ENCODE measurements at regions not wholly inside any gene's neighbourhood (a gene's known extent, or its start where the extent isn't known, plus 50 kb on each side); places are given as distances from the start of the nearest gene placed in this dataset.

- dilution Hi-C loops (cut with HindIII; ENCODE audit: low sequenced_read_pairs, unreplicated experiment): no loop called here
These were observed 598.9 kb downstream of the SPOCK3 start for GRCh38 chr4:166635367-166635766.

More at GRCh38 chr4:166635367-166635766, 598.9 kb downstream of the SPOCK3 start:
- Histone ChIP-seq H2BK5ac (ENCODE audit: low read depth, low read length, poor library complexity, severe bottlenecking) (no peak overlapping the region), H3K27me3 (ENCODE audit: control insufficient read depth, insufficient read depth, low read length) (no peaks in the 10 kb centered on the region), H3K56ac (ENCODE audit: extremely low read depth, insufficient read depth, low read length) (no peak overlapping the region), H2AK9ac (replicated peaks; ENCODE audit: low read depth, low read length, poor library complexity) (no peak overlapping the region), H3K4ac (ENCODE audit: low read depth, low read length) (no peak overlapping the region), H3K79me1 (ENCODE audit: low read depth in 1 of 2, low read length in 2 of 2) (no peaks in the 10 kb centered on the region), H2BK120ac (ENCODE audit: low read depth, low read length) (no peak overlapping the region), H3K23ac (ENCODE audit: low read depth, low read length) (no peak overlapping the region), H4K20me1 (ENCODE audit: insufficient read depth, low read length) (no peaks in the 10 kb centered on the region), H3K14ac (replicated peaks; ENCODE audit: low read depth, low read length) (no peak overlapping the region), H3K18ac (ENCODE audit: low read depth, low read length) (no peak overlapping the region), H4K5ac (ENCODE audit: low read depth, low read length) (no peak overlapping the region), H3K9me1 (ENCODE audit: insufficient read depth, low read length) (no peaks in the 10 kb centered on the region), H3K36me3 (ENCODE audit: control insufficient read depth, insufficient read depth, low read length) (no peaks in the 10 kb centered on the region), H3K4me3 (ENCODE audit: insufficient read depth, low read depth, low read length) (no peak overlapping the region), H4K91ac (ENCODE audit: insufficient read depth, low read depth, low read length) (no peak overlapping the region), H3K9me3 (ENCODE audit: control insufficient read depth, insufficient read depth, low read length) (peaks cover 9% of the 10 kb centered on the region), H3K27ac (ENCODE audit: insufficient read depth, low read length) (no peak overlapping the region), H2BK15ac (ENCODE audit: low read depth, low read length) (no peak overlapping the region), H2BK20ac (ENCODE audit: low read depth, low read length) (no peak overlapping the region), H3K4me2 (ENCODE audit: low read depth, low read length) (no peak overlapping the region), H3K4me1 (ENCODE audit: control insufficient read depth, insufficient read depth, low read length) (no peaks in the 10 kb centered on the region), H3K9ac (ENCODE audit: low read depth, low read length) (no peak overlapping the region), H4K8ac (ENCODE audit: low read depth in 2 of 2, low read length in 2 of 2) (no peak overlapping the region), H2AK5ac (ENCODE audit: low read depth, low read length) (no peak overlapping the region), H2AFZ (replicated peaks; ENCODE audit: low read length, poor library complexity) (no peak overlapping the region)
- ChIA-PET CTCF (no interaction called here), POLR2A (ENCODE audit: unreplicated experiment) (no interaction called here)
- ATAC-seq (ENCODE audit: low read depth) (no peak), DNase-seq (no peak)
- in situ Hi-C loops (cut with MboI; ENCODE audit: low sequenced_read_pairs) (no loop called here), intact Hi-C loops (cut with micrococcal nuclease) (no loop called here)
- TF ChIP-seq, protein P1, sequence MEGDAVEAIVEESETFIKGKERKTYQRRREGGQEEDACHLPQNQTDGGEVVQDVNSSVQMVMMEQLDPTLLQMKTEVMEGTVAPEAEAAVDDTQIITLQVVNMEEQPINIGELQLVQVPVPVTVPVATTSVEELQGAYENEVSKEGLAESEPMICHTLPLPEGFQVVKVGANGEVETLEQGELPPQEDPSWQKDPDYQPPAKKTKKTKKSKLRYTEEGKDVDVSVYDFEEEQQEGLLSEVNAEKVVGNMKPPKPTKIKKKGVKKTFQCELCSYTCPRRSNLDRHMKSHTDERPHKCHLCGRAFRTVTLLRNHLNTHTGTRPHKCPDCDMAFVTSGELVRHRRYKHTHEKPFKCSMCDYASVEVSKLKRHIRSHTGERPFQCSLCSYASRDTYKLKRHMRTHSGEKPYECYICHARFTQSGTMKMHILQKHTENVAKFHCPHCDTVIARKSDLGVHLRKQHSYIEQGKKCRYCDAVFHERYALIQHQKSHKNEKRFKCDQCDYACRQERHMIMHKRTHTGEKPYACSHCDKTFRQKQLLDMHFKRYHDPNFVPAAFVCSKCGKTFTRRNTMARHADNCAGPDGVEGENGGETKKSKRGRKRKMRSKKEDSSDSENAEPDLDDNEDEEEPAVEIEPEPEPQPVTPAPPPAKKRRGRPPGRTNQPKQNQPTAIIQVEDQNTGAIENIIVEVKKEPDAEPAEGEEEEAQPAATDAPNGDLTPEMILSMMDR (conservative IDR thresholded peaks at IDR 0.05; ENCODE audit: low read depth, low read length): no peak
- no peak for TF ChIP-seq POLR2A (IDR thresholded peaks at IDR 0.05; ENCODE audit: low read depth, low read length)
- no peak for TF ChIP-seq RFX5 (IDR thresholded peaks at IDR 0.05; ENCODE audit: low read depth, low read length)
- TF ChIP-seq ELK1 (IDR thresholded peaks at IDR 0.05; ENCODE audit: borderline replicate concordance, low read depth, low read length): no peak
- no peak for TF ChIP-seq RCOR1 (IDR thresholded peaks at IDR 0.05; ENCODE audit: insufficient replicate concordance, low read length)
- TF ChIP-seq USF2 (IDR thresholded peaks at IDR 0.05; ENCODE audit: low read depth, low read length): no peak
- no peak for TF ChIP-seq CEBPB (IDR thresholded peaks at IDR 0.05; ENCODE audit: low read depth, low read length)
- no peak for TF ChIP-seq NFE2L2 (IDR thresholded peaks at IDR 0.05; ENCODE audit: low read depth, low read length)
- no peak for TF ChIP-seq MAZ (IDR thresholded peaks at IDR 0.05; ENCODE audit: borderline replicate concordance, low read depth, low read length)
- no peak for TF ChIP-seq CHD1 (IDR thresholded peaks at IDR 0.05; ENCODE audit: low read depth, low read length)
- BruUV-seq (replicated peaks): no TSS peak
- no CpG with 5 or more reads among the region's 2 CpGs for WGBS, 2 experiments (ENCODE audit: extremely low coverage in 2 of 2, insufficient read length in 1 of 2)

Data from IMR-90 (cell line).